Fibroblast of gingiva (primary cell): ENCODE measurements at regions not wholly inside any gene's neighbourhood (a gene's known extent, or its start where the extent isn't known, plus 50 kb on each side); places are given as distances from the start of the nearest gene placed in this dataset.
"Not testable (repeated sequence)": the region's sequence is repeated elsewhere in the genome, so short reads cannot be mapped to it uniquely, and the experiment has no call there.

Experiments used
- DNase-seq: peaks from one replicate; pipeline ENCODE4 v3.0.0-alpha.2; 2011; ENCODE audit warnings: low read depth

- no peak for DNase-seq
Observed at GRCh38 chr3:72178463-72179106, 393.6 kb upstream of the PROK2 start.

- DNase-seq: peak; percentile 53
Observed at GRCh38 chr3:72177075-72178050, 392.4 kb upstream of the PROK2 start.

- no peak for DNase-seq
Observed at GRCh38 chr3:72176537-72177041, 391.6 kb upstream of the PROK2 start.

- DNase-seq: no peak
Observed at GRCh38 chr3:72175296-72175858, 390.4 kb upstream of the PROK2 start.

- no peak for DNase-seq
Observed at GRCh38 chr3:72174890-72175289, 389.9 kb upstream of the PROK2 start.

GRCh38 chr3:72174040-72174439, 389.1 kb upstream of the PROK2 start:
- DNase-seq: no peak

GRCh38 chr3:72171946-72172345, 387.0 kb upstream of the PROK2 start:
- DNase-seq: no peak

- DNase-seq: peak; percentile 26
Observed at GRCh38 chr3:72171463-72171881, 386.5 kb upstream of the PROK2 start.

GRCh38 chr3:72169561-72170472, 384.9 kb upstream of the PROK2 start:
- no peak for DNase-seq

- no peak for DNase-seq
Observed at GRCh38 chr3:72169120-72169519, 384.2 kb upstream of the PROK2 start.

- DNase-seq: no peak
Observed at GRCh38 chr3:72165808-72166207, 380.9 kb upstream of the PROK2 start.

GRCh38 chr3:72165317-72165716, 380.4 kb upstream of the PROK2 start:
- no peak for DNase-seq

- no peak for DNase-seq
Observed at GRCh38 chr3:72164635-72164978, 379.7 kb upstream of the PROK2 start.

GRCh38 chr3:72163809-72164634, 379.1 kb upstream of the PROK2 start:
- DNase-seq: no peak

- no peak for DNase-seq
Observed at GRCh38 chr3:72162649-72163184, 377.8 kb upstream of the PROK2 start.

- no peak for DNase-seq
Observed at GRCh38 chr3:72161881-72162595, 377.1 kb upstream of the PROK2 start.

- not testable (repeated sequence) for DNase-seq
Observed at GRCh38 chr3:72161285-72161684, 376.3 kb upstream of the PROK2 start.

GRCh38 chr3:72160351-72160750, 375.4 kb upstream of the PROK2 start:
- DNase-seq: no peak

GRCh38 chr3:72159487-72159886, 374.5 kb upstream of the PROK2 start:
- no peak for DNase-seq
